ENCODE measurements at regions not wholly inside any gene's neighbourhood (a gene's known extent, or its start where the extent isn't known, plus 50 kb on each side); places are given as distances from the start of the nearest gene placed in this dataset.

GRCh38 chr7:32428546-32428945 is 61.6 kb downstream of the LSM5 start:
- no peak for DNase-seq

GRCh38 chr7:32427769-32428291 is 62.4 kb downstream of the LSM5 start:
- DNase-seq: no peak

GRCh38 chr7:32416846-32417245 is 73.3 kb downstream of the LSM5 start:
- no peak for DNase-seq

- no peak for DNase-seq
These were observed 74.2 kb downstream of the LSM5 start for GRCh38 chr7:32415936-32416335.

- no peak for DNase-seq
These were observed 74.7 kb downstream of the LSM5 start for GRCh38 chr7:32415519-32415918.

- DNase-seq: no peak
These were observed 77.7 kb downstream of the LSM5 start for GRCh38 chr7:32412471-32412870.

GRCh38 chr7:32410545-32410944 is 79.6 kb downstream of the LSM5 start:
- DNase-seq: no peak

GRCh38 chr7:32406386-32406785 is 83.8 kb downstream of the LSM5 start:
- no peak for DNase-seq

- no peak for DNase-seq
These were observed 86.5 kb downstream of the LSM5 start for GRCh38 chr7:32403463-32404229.

GRCh38 chr7:32400676-32401075 is 89.5 kb downstream of the LSM5 start:
- DNase-seq: no peak

- DNase-seq: no peak
These were observed 90.9 kb downstream of the LSM5 start for GRCh38 chr7:32399311-32399710.

- no peak for DNase-seq
These were observed 95.0 kb downstream of the LSM5 start for GRCh38 chr7:32395168-32395567.

- no peak for DNase-seq
These were observed 96.3 kb downstream of the LSM5 start for GRCh38 chr7:32393861-32394260.

GRCh38 chr7:32390210-32390609 is 100.0 kb downstream of the LSM5 start:
- DNase-seq: no peak

GRCh38 chr7:32385316-32385956 is 104.7 kb downstream of the LSM5 start:
- DNase-seq: no peak

- no peak for DNase-seq
These were observed 109.1 kb downstream of the LSM5 start for GRCh38 chr7:32381024-32381601.

GRCh38 chr7:32379510-32380112 is 110.6 kb downstream of the LSM5 start:
- DNase-seq: no peak

- DNase-seq: no peak
These were observed 111.2 kb downstream of the LSM5 start for GRCh38 chr7:32378988-32379387.

GRCh38 chr7:32364581-32364980 is 125.6 kb downstream of the LSM5 start:
- no peak for DNase-seq

GRCh38 chr7:32360127-32360526 is 130.1 kb downstream of the LSM5 start:
- no peak for DNase-seq

GRCh38 chr7:32357535-32358277 is 132.5 kb downstream of the LSM5 start:
- peak; percentile 7 for DNase-seq

- DNase-seq: no peak
These were observed 142.8 kb downstream of the LSM5 start for GRCh38 chr7:32347244-32347828.

- no peak for DNase-seq
These were observed 143.9 kb downstream of the LSM5 start for GRCh38 chr7:32346253-32346652.
